Liver (tissue), 8 donors: ENCODE measurements at regions not wholly inside any gene's neighbourhood (a gene's known extent, or its start where the extent isn't known, plus 50 kb on each side); places are given as distances from the start of the nearest gene placed in this dataset.

Experiments
- DNase-seq: peaks from one replicate; pipeline ENCODE4 v3.0.0-alpha.2; 2017; ENCODE audit warnings: low spot score
- H3K27ac ChIP-seq, 2 donors: one replicate each; pipeline ENCODE4 v1.7.0; 2013; ENCODE audit warnings: inconsistent platforms in 2 of 2, low read length in 2 of 2, control low read depth in 1 of 2, low read depth in 1 of 2, mild to moderate bottlenecking in 1 of 2
- H3K27me3 ChIP-seq, 4 donors: one replicate each; pipeline versions ENCODE4 v1.6.1 to v1.7.0; 2013; ENCODE audit warnings: low read length in 3 of 4, inconsistent platforms in 1 of 4, mild to moderate bottlenecking in 1 of 4, moderate library complexity in 1 of 4; ENCODE audit not compliant: control insufficient read depth in 4 of 4, insufficient read depth in 4 of 4
- H3K36me3 ChIP-seq, 4 donors: one replicate each; pipeline versions ENCODE4 v1.6.1 to v1.7.0; 2013; ENCODE audit warnings: low read length in 3 of 4, mild to moderate bottlenecking in 3 of 4, low read depth in 1 of 4, moderate library complexity in 1 of 4; ENCODE audit not compliant: control insufficient read depth in 4 of 4, insufficient read depth in 3 of 4
- H3K4me1 ChIP-seq, 4 donors: one replicate each; pipeline versions ENCODE4 v1.6.1 to v1.7.0; 2013; ENCODE audit warnings: low read length in 3 of 4, mild to moderate bottlenecking in 3 of 4, moderate library complexity in 1 of 4; ENCODE audit not compliant: control insufficient read depth in 4 of 4, insufficient read depth in 4 of 4
- H3K4me3 ChIP-seq, 3 donors: one replicate each; pipeline versions ENCODE4 v1.6.1 to v1.7.0; 2013; ENCODE audit warnings: low read length in 3 of 3, control low read depth in 1 of 3, low read depth in 1 of 3, mild to moderate bottlenecking in 1 of 3
- H3K9ac ChIP-seq, 2 donors: one replicate each; pipeline ENCODE4 v1.7.0; 2013; ENCODE audit warnings: low read length in 2 of 2, mild to moderate bottlenecking in 2 of 2, moderate library complexity in 2 of 2, control low read depth in 1 of 2, low read depth in 1 of 2
- H3K9me3 ChIP-seq, 4 donors: one replicate each; pipeline versions ENCODE4 v1.6.1 to v1.7.0; 2013; ENCODE audit warnings: low read length in 3 of 4; ENCODE audit not compliant: control insufficient read depth in 4 of 4
- EGR1 ChIP-seq, 2 donors: IDR thresholded peaks; 2 replicates each; pipeline ENCODE4 v1.6.1; 2016 to 2018; ENCODE audit warnings: antibody characterized with exemption in 2 of 2, low read depth in 2 of 2
- FOXA1 ChIP-seq: IDR thresholded peaks from 2 replicates; pipeline ENCODE4 v1.6.1; 2016; ENCODE audit warnings: antibody characterized with exemption
- FOXA2 ChIP-seq: IDR thresholded peaks from 2 replicates; pipeline ENCODE4 v1.6.1; 2016; ENCODE audit warnings: antibody characterized with exemption
- GABPA ChIP-seq, 2 donors: IDR thresholded peaks in 1 of 2; conservative IDR thresholded peaks in 1 of 2; 2 replicates each; pipeline ENCODE4 v1.6.1; 2016; ENCODE audit warnings: antibody characterized with exemption in 2 of 2, mild to moderate bottlenecking in 1 of 2, moderate library complexity in 1 of 2
- HNF4A ChIP-seq, 2 donors: conservative IDR thresholded peaks; 2 replicates each; pipeline ENCODE4 v1.6.1; 2016; ENCODE audit warnings: antibody characterized with exemption in 2 of 2, mild to moderate bottlenecking in 2 of 2
- HNF4G ChIP-seq: IDR thresholded peaks from 2 replicates; pipeline ENCODE4 v1.6.1; 2016; ENCODE audit warnings: antibody characterized with exemption
- JUND ChIP-seq, 2 donors: IDR thresholded peaks; 2 replicates each; pipeline ENCODE4 v1.6.1; 2016; ENCODE audit warnings: antibody characterized with exemption in 2 of 2
- NR2F2 ChIP-seq: IDR thresholded peaks from 2 replicates; pipeline ENCODE4 v1.6.1; 2016; ENCODE audit warnings: antibody characterized with exemption
- RAD21 ChIP-seq, 2 donors: IDR thresholded peaks; 2 replicates each; pipeline ENCODE4 v1.6.1; 2016; ENCODE audit warnings: antibody characterized with exemption in 2 of 2, mild to moderate bottlenecking in 2 of 2
- RXRA ChIP-seq, 2 donors: IDR thresholded peaks; 2 replicates each; pipeline ENCODE4 v1.6.1; 2017 to 2018; ENCODE audit warnings: antibody characterized with exemption in 2 of 2, mild to moderate bottlenecking in 1 of 2
- SP1 ChIP-seq: IDR thresholded peaks from 2 replicates; pipeline ENCODE4 v1.6.1; 2018; ENCODE audit warnings: antibody characterized with exemption, mild to moderate bottlenecking
- YY1 ChIP-seq: IDR thresholded peaks from 2 replicates; pipeline ENCODE4 v1.6.1; 2016; ENCODE audit warnings: antibody characterized with exemption, mild to moderate bottlenecking
- WGBS: extraction: QIAGEN DNeasy Blood & Tissue Kit; methylation state at CpG from one replicate; pipeline ENCODE4 v1.1.7; 2013; 5-methylcytosine and 5-hydroxymethylcytosine counted together
- TF ChIP-seq, protein P1 (sequence below): IDR thresholded peaks from 2 replicates; pipeline ENCODE4 v1.6.1; 2016; ENCODE audit warnings: antibody characterized with exemption, mild to moderate bottlenecking
- TF ChIP-seq, protein P2 (sequence below): IDR thresholded peaks from 2 replicates; pipeline ENCODE4 v1.6.1; 2016; ENCODE audit warnings: antibody characterized with exemption
- TF ChIP-seq, protein P3 (sequence below): IDR thresholded peaks from 2 replicates; pipeline ENCODE4 v1.6.1; 2016; ENCODE audit warnings: antibody characterized with exemption
- TF ChIP-seq, protein P4 (sequence below): IDR thresholded peaks from 2 replicates; pipeline ENCODE4 v1.6.1; 2016; ENCODE audit warnings: antibody characterized with exemption
- TF ChIP-seq, protein P5 (sequence below): fragments of 150-350 bp; IDR thresholded peaks from 2 replicates; pipeline ENCODE4 v1.5.1; 2017; ENCODE audit warnings: improper control_type of control experiment, low read depth, low read length; ENCODE audit not compliant: missing input control
- donor health status: healthy.
- donor health status: healthy.
- donor health status: healthy.
- donor health status: healthy.
- donor health status: healthy.

DNA sequence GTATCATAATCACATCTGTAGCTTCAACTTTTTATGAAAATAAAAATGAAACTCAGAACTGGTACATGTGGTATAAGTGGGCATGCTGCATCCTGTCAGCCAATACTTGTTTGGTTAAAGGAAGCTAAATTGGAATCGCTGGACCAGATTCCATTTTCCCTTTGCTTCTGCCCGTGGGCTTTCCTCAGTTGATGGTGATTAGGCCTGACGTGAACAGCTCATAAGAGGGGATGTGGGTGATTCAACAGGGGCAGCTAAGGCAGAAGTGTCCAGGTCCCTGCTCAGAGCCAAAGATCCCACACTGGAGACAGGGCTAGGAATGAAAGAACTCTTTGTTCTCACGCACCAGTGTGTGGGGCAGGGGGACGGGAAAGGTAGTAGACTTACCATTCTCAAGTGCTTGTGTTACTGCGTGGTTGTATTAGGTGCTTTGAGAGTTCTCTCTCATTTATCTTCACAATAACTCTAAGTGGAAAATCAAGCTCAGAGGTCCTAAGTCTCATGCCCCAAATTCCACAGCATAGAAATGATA, 63.2 kb upstream of the GUCY1A1 start:
- TF ChIP-seq, protein P1, sequence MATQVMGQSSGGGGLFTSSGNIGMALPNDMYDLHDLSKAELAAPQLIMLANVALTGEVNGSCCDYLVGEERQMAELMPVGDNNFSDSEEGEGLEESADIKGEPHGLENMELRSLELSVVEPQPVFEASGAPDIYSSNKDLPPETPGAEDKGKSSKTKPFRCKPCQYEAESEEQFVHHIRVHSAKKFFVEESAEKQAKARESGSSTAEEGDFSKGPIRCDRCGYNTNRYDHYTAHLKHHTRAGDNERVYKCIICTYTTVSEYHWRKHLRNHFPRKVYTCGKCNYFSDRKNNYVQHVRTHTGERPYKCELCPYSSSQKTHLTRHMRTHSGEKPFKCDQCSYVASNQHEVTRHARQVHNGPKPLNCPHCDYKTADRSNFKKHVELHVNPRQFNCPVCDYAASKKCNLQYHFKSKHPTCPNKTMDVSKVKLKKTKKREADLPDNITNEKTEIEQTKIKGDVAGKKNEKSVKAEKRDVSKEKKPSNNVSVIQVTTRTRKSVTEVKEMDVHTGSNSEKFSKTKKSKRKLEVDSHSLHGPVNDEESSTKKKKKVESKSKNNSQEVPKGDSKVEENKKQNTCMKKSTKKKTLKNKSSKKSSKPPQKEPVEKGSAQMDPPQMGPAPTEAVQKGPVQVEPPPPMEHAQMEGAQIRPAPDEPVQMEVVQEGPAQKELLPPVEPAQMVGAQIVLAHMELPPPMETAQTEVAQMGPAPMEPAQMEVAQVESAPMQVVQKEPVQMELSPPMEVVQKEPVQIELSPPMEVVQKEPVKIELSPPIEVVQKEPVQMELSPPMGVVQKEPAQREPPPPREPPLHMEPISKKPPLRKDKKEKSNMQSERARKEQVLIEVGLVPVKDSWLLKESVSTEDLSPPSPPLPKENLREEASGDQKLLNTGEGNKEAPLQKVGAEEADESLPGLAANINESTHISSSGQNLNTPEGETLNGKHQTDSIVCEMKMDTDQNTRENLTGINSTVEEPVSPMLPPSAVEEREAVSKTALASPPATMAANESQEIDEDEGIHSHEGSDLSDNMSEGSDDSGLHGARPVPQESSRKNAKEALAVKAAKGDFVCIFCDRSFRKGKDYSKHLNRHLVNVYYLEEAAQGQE: no peak
- TF ChIP-seq FOXA1 (no peak), SP1 (no peak), FOXA2 (no peak), HNF4G (no peak), JUND (IDR thresholded peaks at IDR 0.05) (no peak), HNF4A (conservative IDR thresholded peaks at IDR 0.05) (no peak), RXRA (IDR thresholded peaks at IDR 0.05) (no peak), YY1 (no peak), GABPA (IDR thresholded peaks at IDR 0.05 in 1 of 2, conservative IDR thresholded peaks at IDR 0.05 in 1 of 2) (no peak)
- TF ChIP-seq, protein P2, sequence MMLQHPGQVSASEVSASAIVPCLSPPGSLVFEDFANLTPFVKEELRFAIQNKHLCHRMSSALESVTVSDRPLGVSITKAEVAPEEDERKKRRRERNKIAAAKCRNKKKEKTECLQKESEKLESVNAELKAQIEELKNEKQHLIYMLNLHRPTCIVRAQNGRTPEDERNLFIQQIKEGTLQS: no peak
- TF ChIP-seq, protein P3, sequence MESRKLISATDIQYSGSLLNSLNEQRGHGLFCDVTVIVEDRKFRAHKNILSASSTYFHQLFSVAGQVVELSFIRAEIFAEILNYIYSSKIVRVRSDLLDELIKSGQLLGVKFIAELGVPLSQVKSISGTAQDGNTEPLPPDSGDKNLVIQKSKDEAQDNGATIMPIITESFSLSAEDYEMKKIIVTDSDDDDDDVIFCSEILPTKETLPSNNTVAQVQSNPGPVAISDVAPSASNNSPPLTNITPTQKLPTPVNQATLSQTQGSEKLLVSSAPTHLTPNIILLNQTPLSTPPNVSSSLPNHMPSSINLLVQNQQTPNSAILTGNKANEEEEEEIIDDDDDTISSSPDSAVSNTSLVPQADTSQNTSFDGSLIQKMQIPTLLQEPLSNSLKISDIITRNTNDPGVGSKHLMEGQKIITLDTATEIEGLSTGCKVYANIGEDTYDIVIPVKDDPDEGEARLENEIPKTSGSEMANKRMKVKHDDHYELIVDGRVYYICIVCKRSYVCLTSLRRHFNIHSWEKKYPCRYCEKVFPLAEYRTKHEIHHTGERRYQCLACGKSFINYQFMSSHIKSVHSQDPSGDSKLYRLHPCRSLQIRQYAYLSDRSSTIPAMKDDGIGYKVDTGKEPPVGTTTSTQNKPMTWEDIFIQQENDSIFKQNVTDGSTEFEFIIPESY: no peak
- H3K36me3 ChIP-seq: no peaks in the 10 kb centered on the region
- WGBS: 90% methylated on average over 6 of the region's 6 CpGs
- H3K27ac ChIP-seq: no peak overlapping the region
- H3K27me3 ChIP-seq: no peaks in the 10 kb centered on the region
- DNase-seq: no peak
- H3K9me3 ChIP-seq: no peaks in the 10 kb centered on the region
- H3K4me1 ChIP-seq: peaks cover 0 to 4% (median 0%) of the 10 kb centered on the region in 4 donors
- H3K4me3 ChIP-seq: no peak overlapping the region
- no peak overlapping the region for H3K9ac ChIP-seq

DNA sequence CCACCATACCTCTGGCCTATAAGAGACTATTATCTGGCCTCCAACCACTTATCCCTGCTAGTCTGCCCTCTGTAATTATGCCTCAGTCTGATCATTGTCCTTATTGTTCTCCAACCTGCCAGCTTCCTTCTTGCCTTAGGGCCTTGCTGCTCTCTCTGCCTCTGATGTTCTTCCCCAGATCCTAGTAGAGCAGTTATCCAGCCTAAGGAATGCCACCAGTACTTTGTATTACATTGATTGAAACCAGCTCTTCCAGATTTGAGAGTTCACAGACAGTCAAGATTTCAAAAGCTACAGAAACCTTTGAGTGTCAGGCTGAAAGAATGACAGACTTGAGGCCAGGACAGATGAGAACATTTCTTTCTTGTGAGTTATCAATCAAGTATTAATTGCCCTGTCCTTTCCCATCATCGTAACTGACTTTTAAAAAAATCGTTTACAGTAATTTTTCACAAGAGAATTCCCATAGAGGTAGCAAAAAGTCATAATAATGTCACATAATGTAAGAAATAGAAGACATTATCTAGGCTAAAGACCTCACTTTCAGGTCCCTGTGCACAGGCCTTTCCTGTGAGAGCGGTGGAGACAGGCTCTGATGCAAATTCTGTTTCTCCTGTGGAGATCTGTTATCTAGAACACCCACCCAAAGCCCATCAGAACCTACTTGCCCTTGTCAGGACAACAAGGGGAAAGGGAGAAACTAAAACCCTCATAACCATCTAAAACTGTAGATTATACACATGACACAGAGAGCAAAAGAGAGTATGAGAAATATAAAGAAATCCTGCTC, 64.1 kb upstream of the GUCY1A1 start:
- H3K27ac ChIP-seq: no peak overlapping the region
- TF ChIP-seq SP1 (no peak), EGR1 (IDR thresholded peaks at IDR 0.05; ENCODE audit: low read depth in 2 of 2) (no peak), YY1 (no peak), FOXA2 (no peak), HNF4A (conservative IDR thresholded peaks at IDR 0.05) (no peak), RAD21 (IDR thresholded peaks at IDR 0.05) (no peak), HNF4G (no peak), NR2F2 (no peak)
- TF ChIP-seq, protein P4, sequence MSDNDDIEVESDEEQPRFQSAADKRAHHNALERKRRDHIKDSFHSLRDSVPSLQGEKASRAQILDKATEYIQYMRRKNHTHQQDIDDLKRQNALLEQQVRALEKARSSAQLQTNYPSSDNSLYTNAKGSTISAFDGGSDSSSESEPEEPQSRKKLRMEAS: no peak
- TF ChIP-seq, protein P2: no peak
- TF ChIP-seq, protein P3: no peak
- TF ChIP-seq, protein P5, sequence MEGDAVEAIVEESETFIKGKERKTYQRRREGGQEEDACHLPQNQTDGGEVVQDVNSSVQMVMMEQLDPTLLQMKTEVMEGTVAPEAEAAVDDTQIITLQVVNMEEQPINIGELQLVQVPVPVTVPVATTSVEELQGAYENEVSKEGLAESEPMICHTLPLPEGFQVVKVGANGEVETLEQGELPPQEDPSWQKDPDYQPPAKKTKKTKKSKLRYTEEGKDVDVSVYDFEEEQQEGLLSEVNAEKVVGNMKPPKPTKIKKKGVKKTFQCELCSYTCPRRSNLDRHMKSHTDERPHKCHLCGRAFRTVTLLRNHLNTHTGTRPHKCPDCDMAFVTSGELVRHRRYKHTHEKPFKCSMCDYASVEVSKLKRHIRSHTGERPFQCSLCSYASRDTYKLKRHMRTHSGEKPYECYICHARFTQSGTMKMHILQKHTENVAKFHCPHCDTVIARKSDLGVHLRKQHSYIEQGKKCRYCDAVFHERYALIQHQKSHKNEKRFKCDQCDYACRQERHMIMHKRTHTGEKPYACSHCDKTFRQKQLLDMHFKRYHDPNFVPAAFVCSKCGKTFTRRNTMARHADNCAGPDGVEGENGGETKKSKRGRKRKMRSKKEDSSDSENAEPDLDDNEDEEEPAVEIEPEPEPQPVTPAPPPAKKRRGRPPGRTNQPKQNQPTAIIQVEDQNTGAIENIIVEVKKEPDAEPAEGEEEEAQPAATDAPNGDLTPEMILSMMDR: no peak

More for the DNA sequence above, 64.1 kb upstream of the GUCY1A1 start:
- Histone ChIP-seq H3K9ac (no peak overlapping the region), H3K27me3 (no peaks in the 10 kb centered on the region), H3K4me1 (peaks cover 0 to 7% (median 0%) of the 10 kb centered on the region in 4 donors), H3K36me3 (no peaks in the 10 kb centered on the region), H3K9me3 (no peaks in the 10 kb centered on the region), H3K4me3 (no peak overlapping the region)
- WGBS: 88% methylated on average over 3 of the region's 3 CpGs
- DNase-seq: no peak
